HepG2 (cell line): ENCODE measurements at regions not wholly inside any gene's neighbourhood (a gene's known extent, or its start where the extent isn't known, plus 50 kb on each side); places are given as distances from the start of the nearest gene placed in this dataset.

ENCODE experiments used
- ATAC-seq: fragments of 200-7000 bp; cut with Tn5 transposase; 3 replicates; pipeline ENCODE4 v1.9.1; 2020; ENCODE audit warnings: mild to moderate bottlenecking, moderate library complexity
- BruUV-seq: library from RNA; stranded (reverse); fragments of 400-500 nt; replicated peaks from 2 replicates; lab custom pipeline; 2021; lab: Mats Ljungman, UMichigan
- CTCF ChIA-PET: fragments of 300-600 bp; formaldehyde crosslinking; extraction: SDS; loops from one replicate; lab custom pipeline; 2021; ENCODE audit warnings: low total read pairs, inconsistent platforms, low intra/inter-chr PET ratio; lab: Yijun Ruan, JAX
- POLR2A ChIA-PET: fragments of 350-600 bp; sonication (Branson Sonifier 250); formaldehyde crosslinking; loops from one replicate; lab custom pipeline; 2020; ENCODE audit warnings: antibody characterized with exemption, inconsistent platforms; lab: Yijun Ruan, JAX
- DNase-seq: peaks from one replicate; pipeline ENCODE4 v3.0.0-alpha.2; 2015; ENCODE audit warnings: low spot score
- FAIRE-seq: peaks from 3 replicates; lab custom pipeline; 2011; peaks lifted over from hg19 to GRCh38; lab: Jason Lieb, UNC
- H2AFZ ChIP-seq: one replicate; pipeline ENCODE4 v1.6.1; 2011; ENCODE audit warnings: low read length, inconsistent platforms
- H3K27ac ChIP-seq: fragments of 300-600 bp; 3 replicates; pipeline ENCODE4 v1.8.0; 2011; ENCODE audit warnings: mixed run types, mild to moderate bottlenecking, mixed read lengths, low read length, inconsistent platforms; ENCODE audit not compliant: insufficient read depth; ENCODE audit errors: extremely low read length
- H3K27me3 ChIP-seq, 2 experiments: fragments of 200-600 bp in 1 of 2; 2 replicates in 1 of 2; 3 replicates in 1 of 2; pipeline versions ENCODE4 v1.6.0 to v1.8.0; 2011; ENCODE audit warnings: low read length in 2 of 2, mild to moderate bottlenecking in 2 of 2, moderate library complexity in 2 of 2, inconsistent platforms in 1 of 2; ENCODE audit not compliant: insufficient read depth in 2 of 2, control insufficient read depth in 1 of 2
- H3K36me3 ChIP-seq, 2 experiments: fragments of 200-600 bp in 1 of 2; replicated peaks in 1 of 2; 2 replicates in 1 of 2; 3 replicates in 1 of 2; pipeline versions ENCODE4 v1.5.1 to v1.8.0; 2011; ENCODE audit warnings: low read length in 2 of 2, inconsistent platforms in 1 of 2; ENCODE audit not compliant: insufficient read depth in 2 of 2, control insufficient read depth in 1 of 2
- H3K4me1 ChIP-seq: 2 replicates; pipeline ENCODE4 v1.5.1; 2012; ENCODE audit warnings: low read length, inconsistent platforms; ENCODE audit not compliant: insufficient read depth
- H3K4me2 ChIP-seq: 2 replicates; pipeline ENCODE4 v1.6.0; 2011; ENCODE audit warnings: low read depth, low read length, inconsistent platforms
- H3K4me3 ChIP-seq, 3 experiments: fragments of 200-600 bp in 1 of 3; sonication (generic), shearing (Covaris generic) in 1 of 3; replicated peaks in 1 of 3; 2 replicates each; pipeline ENCODE4 v1.5.1; 2011 to 2016; ENCODE audit warnings: low read length in 3 of 3, inconsistent platforms in 2 of 3, low read depth in 2 of 3, mild to moderate bottlenecking in 2 of 3, control low read depth in 1 of 3, mixed read lengths in 1 of 3; ENCODE audit not compliant: insufficient read depth in 1 of 3
- H3K79me2 ChIP-seq: one replicate; pipeline ENCODE4 v1.6.1; 2011; ENCODE audit warnings: low read length, inconsistent platforms; ENCODE audit not compliant: insufficient read depth
- H3K9ac ChIP-seq: 2 replicates; pipeline ENCODE4 v1.6.0; 2011; ENCODE audit warnings: mild to moderate bottlenecking, low read depth, low read length, inconsistent platforms; ENCODE audit not compliant: insufficient read depth
- H3K9me3 ChIP-seq: 2 replicates; pipeline ENCODE4 v1.5.1; 2012; ENCODE audit warnings: mild to moderate bottlenecking, low read length
- H4K20me1 ChIP-seq: 2 replicates; pipeline ENCODE4 v1.6.0; 2011; ENCODE audit warnings: inconsistent platforms, mild to moderate bottlenecking, low read length, moderate library complexity; ENCODE audit not compliant: insufficient read depth
- CEBPB ChIP-seq: IDR thresholded peaks from 2 replicates; pipeline ENCODE4 v1.6.1; 2011; ENCODE audit warnings: low read depth, low read length, improper control_type of control experiment, borderline replicate concordance
- GABPA ChIP-seq, 2 experiments: IDR thresholded peaks; 2 replicates each; pipeline ENCODE4 v1.6.1; 2011 to 2016; ENCODE audit warnings: low read depth in 2 of 2, low read length in 1 of 2, missing biosample characterization in 1 of 2, missing genetic modification characterization in 1 of 2
- GMEB2 ChIP-seq: IDR thresholded peaks from 2 replicates; pipeline ENCODE4 v1.6.1; 2016; ENCODE audit warnings: missing biosample characterization, missing genetic modification reagents, low read depth
- SRSF4 ChIP-seq: fragments of 200-400 bp; formaldehyde crosslinking; IDR thresholded peaks from one replicate; pipeline ENCODE4 v1.6.1; 2018; ENCODE audit warnings: mild to moderate bottlenecking, low read depth, low read length, moderate library complexity; ENCODE audit not compliant: poor library complexity, severe bottlenecking
- THRA ChIP-seq: sonication (generic); formaldehyde crosslinking; IDR thresholded peaks from 2 replicates; pipeline ENCODE4 v1.4.0; 2020; ENCODE audit warnings: missing genetic modification reagents, borderline replicate concordance
- WGBS: methylation state at CpG from one replicate; pipeline ENCODE4 v1.1.6; 2017; ENCODE audit warnings: low lambda C conversion rate; 5-methylcytosine and 5-hydroxymethylcytosine counted together
- in situ Hi-C: cut with HindIII; loops from 2 replicates; pipeline ENCODE4 v1.10.0; 2017; ENCODE audit warnings: low pct_unique_long_range_greater_than_20kb; ENCODE audit not compliant: extremely low pct_ligation_motif_present
- intact Hi-C: fragments of 100-400 bp; cut with micrococcal nuclease; formaldehyde crosslinking; loops from one replicate; pipeline ENCODE4 v1.10.0; 2022; ENCODE audit not compliant: unreplicated experiment
- TF ChIP-seq, protein P1 (sequence below): sonication (generic); formaldehyde crosslinking; IDR thresholded peaks from 2 replicates; pipeline ENCODE4 v1.8.0; 2022; ENCODE audit warnings: mild to moderate bottlenecking, missing genetic modification reagents, moderate library complexity

- in situ Hi-C loops, result no loop called here
- BruUV-seq, result no TSS peak
- intact Hi-C loops, result no loop called here
- Histone ChIP-seq H4K20me1 (no peaks in the 10 kb centered on the region), H3K9me3 (no peaks in the 10 kb centered on the region), H3K36me3 (no peaks in the 10 kb centered on the region), H3K4me2 (no peak overlapping the region), H2AFZ (no peak overlapping the region), H3K9ac (no peak overlapping the region), H3K4me3 (no peak overlapping the region), H3K27ac (no peak overlapping the region), H3K27me3 (0 out of 5 replicates have a peak, but pooled peaks cover 0 to 13% of the 10 kb centered on the region in 2 experiments), H3K4me1 (no peaks in the 10 kb centered on the region), H3K79me2 (no peaks in the 10 kb centered on the region)
- TF ChIP-seq GABPA (IDR thresholded peaks at IDR 0.05; ENCODE audit: low read depth, low read length) (no peak), GABPA (CRISPR knock-in tag; IDR thresholded peaks at IDR 0.05; ENCODE audit: low read depth) (no peak), CEBPB (no peak), THRA (CRISPR knock-in tag) (no peak), GMEB2 (CRISPR knock-in tag) (no peak), SRSF4 (no peak)
- TF ChIP-seq, protein P1, sequence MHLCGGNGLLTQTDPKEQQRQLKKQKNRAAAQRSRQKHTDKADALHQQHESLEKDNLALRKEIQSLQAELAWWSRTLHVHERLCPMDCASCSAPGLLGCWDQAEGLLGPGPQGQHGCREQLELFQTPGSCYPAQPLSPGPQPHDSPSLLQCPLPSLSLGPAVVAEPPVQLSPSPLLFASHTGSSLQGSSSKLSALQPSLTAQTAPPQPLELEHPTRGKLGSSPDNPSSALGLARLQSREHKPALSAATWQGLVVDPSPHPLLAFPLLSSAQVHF, result no peak
- ChIA-PET CTCF (no interaction called here), POLR2A (no interaction called here)
- no peak for DNase-seq
- FAIRE-seq, result no peak
- 36% methylated on average over 9 of the region's 9 CpGs for WGBS
- ATAC-seq, result no peak
These were observed 378.6 kb downstream of the EIPR1 start for GRCh38 chr2:2998971-2999370.
